ENCODE measurements at regions not wholly inside any gene's neighbourhood (a gene's known extent, or its start where the extent isn't known, plus 50 kb on each side); places are given as distances from the start of the nearest gene placed in this dataset.

- TF ChIP-seq CTCF (IDR thresholded peaks at IDR 0.05; ENCODE audit: unreplicated experiment), result no peak
- ChIA-PET CTCF (interaction anchor here (0.7 kb wide), 1 partner anchor 24 kb away, joined by 3 read pairs; no protein-coding TSS in a partner anchor), POLR2A (no interaction called here)
- no peak overlapping the region for H3K27ac Mint-ChIP-seq (ENCODE audit: low read depth, unreplicated experiment)
- H3K4me1 Mint-ChIP-seq (ENCODE audit: insufficient read depth, unreplicated experiment), result no peaks in the 10 kb centered on the region
- H3K9me3 Mint-ChIP-seq (ENCODE audit: unreplicated experiment), result no peaks in the 10 kb centered on the region
- no peak for DNase-seq (ENCODE audit: unreplicated experiment)
- no TSS peak for BruUV-seq (replicated peaks)
- intact Hi-C loops (cut with micrococcal nuclease), result no loop called here
- H3K4me3 Mint-ChIP-seq (ENCODE audit: unreplicated experiment), result no peak overlapping the region
- H3K36me3 Mint-ChIP-seq (ENCODE audit: insufficient read depth, unreplicated experiment), result no peaks in the 10 kb centered on the region
- peaks cover 21% of the 10 kb centered on the region for H3K27me3 Mint-ChIP-seq (ENCODE audit: insufficient read depth, unreplicated experiment)
These were observed 218.3 kb downstream of the AACS start for GRCh38 chr12:125283521-125283920.

- ChIA-PET POLR2A (no interaction called here), CTCF (no interaction called here)
- H3K27ac Mint-ChIP-seq (ENCODE audit: low read depth, unreplicated experiment), result no peak overlapping the region
- intact Hi-C loops (cut with micrococcal nuclease), result no loop called here
- no TSS peak for BruUV-seq (replicated peaks)
- H3K4me1 Mint-ChIP-seq (ENCODE audit: insufficient read depth, unreplicated experiment), result no peaks in the 10 kb centered on the region
- no peaks in the 10 kb centered on the region for H3K36me3 Mint-ChIP-seq (ENCODE audit: insufficient read depth, unreplicated experiment)
- no peak overlapping the region for H3K4me3 Mint-ChIP-seq (ENCODE audit: unreplicated experiment)
- TF ChIP-seq CTCF (IDR thresholded peaks at IDR 0.05; ENCODE audit: unreplicated experiment), result no peak
- no peaks in the 10 kb centered on the region for H3K9me3 Mint-ChIP-seq (ENCODE audit: unreplicated experiment)
- no peak for DNase-seq (ENCODE audit: unreplicated experiment)
- H3K27me3 Mint-ChIP-seq (ENCODE audit: insufficient read depth, unreplicated experiment), result peaks cover 21% of the 10 kb centered on the region
These were observed 218.9 kb downstream of the AACS start for GRCh38 chr12:125284087-125284486.

- intact Hi-C loops (cut with micrococcal nuclease), result no loop called here
- no peaks in the 10 kb centered on the region for H3K9me3 Mint-ChIP-seq (ENCODE audit: unreplicated experiment)
- TF ChIP-seq CTCF (IDR thresholded peaks at IDR 0.05; ENCODE audit: unreplicated experiment), result no peak
- no peak overlapping the region for H3K4me3 Mint-ChIP-seq (ENCODE audit: unreplicated experiment)
- H3K27me3 Mint-ChIP-seq (ENCODE audit: insufficient read depth, unreplicated experiment), result peaks cover 30% of the 10 kb centered on the region
- no peaks in the 10 kb centered on the region for H3K36me3 Mint-ChIP-seq (ENCODE audit: insufficient read depth, unreplicated experiment)
- ChIA-PET POLR2A (interaction anchor here (0.6 kb wide), 1 partner anchor 145 kb away, joined by 3 read pairs; no protein-coding TSS in a partner anchor), CTCF (no interaction called here)
- H3K4me1 Mint-ChIP-seq (ENCODE audit: insufficient read depth, unreplicated experiment), result no peaks in the 10 kb centered on the region
- BruUV-seq (replicated peaks), result no TSS peak
- no peak overlapping the region for H3K27ac Mint-ChIP-seq (ENCODE audit: low read depth, unreplicated experiment)
- DNase-seq (ENCODE audit: unreplicated experiment), result no peak
These were observed 219.9 kb downstream of the AACS start for GRCh38 chr12:125284945-125285685.

- POLR2A ChIA-PET, result no interaction called here
- no peak for DNase-seq (ENCODE audit: unreplicated experiment)
- no peak overlapping the region for H3K27ac Mint-ChIP-seq (ENCODE audit: low read depth, unreplicated experiment)
- TF ChIP-seq CTCF (IDR thresholded peaks at IDR 0.05; ENCODE audit: unreplicated experiment), result no peak
- no peaks in the 10 kb centered on the region for H3K4me1 Mint-ChIP-seq (ENCODE audit: insufficient read depth, unreplicated experiment)
- H3K4me3 Mint-ChIP-seq (ENCODE audit: unreplicated experiment), result no peak overlapping the region
- intact Hi-C loops (cut with micrococcal nuclease), result no loop called here
- H3K27me3 Mint-ChIP-seq (ENCODE audit: insufficient read depth, unreplicated experiment), result peaks cover 40% of the 10 kb centered on the region
- BruUV-seq (replicated peaks), result no TSS peak
- no peaks in the 10 kb centered on the region for H3K9me3 Mint-ChIP-seq (ENCODE audit: unreplicated experiment)
- CTCF ChIA-PET, result no interaction called here
- no peaks in the 10 kb centered on the region for H3K36me3 Mint-ChIP-seq (ENCODE audit: insufficient read depth, unreplicated experiment)
These were observed 220.9 kb downstream of the AACS start for GRCh38 chr12:125286005-125286727.
